ENCODE measurements at regions not wholly inside any gene's neighbourhood (a gene's known extent, or its start where the extent isn't known, plus 50 kb on each side); places are given as distances from the start of the nearest gene placed in this dataset.

DNA sequence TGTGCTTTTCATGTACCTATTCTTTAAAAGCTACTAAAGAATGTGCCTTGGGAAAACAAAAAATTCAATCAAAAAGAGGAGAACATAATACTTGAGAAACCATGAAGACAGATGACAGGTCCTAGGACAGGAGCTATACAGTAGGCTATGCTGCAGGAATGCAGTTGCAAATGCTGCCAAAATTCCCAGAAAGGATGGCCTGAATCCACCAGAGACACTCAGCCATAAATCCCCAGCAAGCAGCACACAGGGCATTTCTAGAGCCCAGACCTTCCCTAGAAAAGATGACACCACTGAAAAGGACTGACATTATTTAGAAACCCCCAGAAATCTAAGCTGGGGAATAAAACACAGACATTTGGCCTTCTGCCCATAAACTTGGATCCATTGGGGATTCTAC, 237.3 kb downstream of the C7orf25 start:
- H3K4me3 ChIP-seq (replicated peaks; ENCODE audit: low read depth, low read length): no peak overlapping the region
- TF ChIP-seq, protein P1, sequence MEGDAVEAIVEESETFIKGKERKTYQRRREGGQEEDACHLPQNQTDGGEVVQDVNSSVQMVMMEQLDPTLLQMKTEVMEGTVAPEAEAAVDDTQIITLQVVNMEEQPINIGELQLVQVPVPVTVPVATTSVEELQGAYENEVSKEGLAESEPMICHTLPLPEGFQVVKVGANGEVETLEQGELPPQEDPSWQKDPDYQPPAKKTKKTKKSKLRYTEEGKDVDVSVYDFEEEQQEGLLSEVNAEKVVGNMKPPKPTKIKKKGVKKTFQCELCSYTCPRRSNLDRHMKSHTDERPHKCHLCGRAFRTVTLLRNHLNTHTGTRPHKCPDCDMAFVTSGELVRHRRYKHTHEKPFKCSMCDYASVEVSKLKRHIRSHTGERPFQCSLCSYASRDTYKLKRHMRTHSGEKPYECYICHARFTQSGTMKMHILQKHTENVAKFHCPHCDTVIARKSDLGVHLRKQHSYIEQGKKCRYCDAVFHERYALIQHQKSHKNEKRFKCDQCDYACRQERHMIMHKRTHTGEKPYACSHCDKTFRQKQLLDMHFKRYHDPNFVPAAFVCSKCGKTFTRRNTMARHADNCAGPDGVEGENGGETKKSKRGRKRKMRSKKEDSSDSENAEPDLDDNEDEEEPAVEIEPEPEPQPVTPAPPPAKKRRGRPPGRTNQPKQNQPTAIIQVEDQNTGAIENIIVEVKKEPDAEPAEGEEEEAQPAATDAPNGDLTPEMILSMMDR (IDR thresholded peaks at IDR 0.05; ENCODE audit: low read depth, low read length, missing control alignments): no peak
- DNase-seq (ENCODE audit: extremely low read depth, low read depth): no peak

DNA sequence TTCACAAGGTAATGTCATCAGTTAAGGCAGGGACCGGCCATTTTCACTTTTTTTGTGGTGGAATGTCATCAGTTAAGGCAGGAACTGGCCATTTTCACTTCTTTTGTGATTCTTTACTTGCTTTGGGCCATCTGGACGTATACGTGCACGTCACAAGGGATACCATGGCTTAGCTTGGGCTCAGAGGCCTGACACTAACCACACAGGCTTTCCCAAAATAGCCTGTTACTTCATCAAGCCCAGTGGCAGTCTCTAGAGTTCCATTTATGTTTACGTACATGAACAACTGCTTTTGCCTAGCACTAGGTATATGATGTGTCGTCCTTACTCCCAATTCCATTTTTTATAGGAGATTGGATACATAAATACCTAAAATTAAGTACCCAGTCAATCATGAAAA, 237.9 kb downstream of the C7orf25 start:
- TF ChIP-seq, protein P1 (IDR thresholded peaks at IDR 0.05; ENCODE audit: low read depth, low read length, missing control alignments): no peak
- H3K4me3 ChIP-seq (replicated peaks; ENCODE audit: low read depth, low read length): no peak overlapping the region
- DNase-seq (ENCODE audit: extremely low read depth, low read depth): no peak

DNA sequence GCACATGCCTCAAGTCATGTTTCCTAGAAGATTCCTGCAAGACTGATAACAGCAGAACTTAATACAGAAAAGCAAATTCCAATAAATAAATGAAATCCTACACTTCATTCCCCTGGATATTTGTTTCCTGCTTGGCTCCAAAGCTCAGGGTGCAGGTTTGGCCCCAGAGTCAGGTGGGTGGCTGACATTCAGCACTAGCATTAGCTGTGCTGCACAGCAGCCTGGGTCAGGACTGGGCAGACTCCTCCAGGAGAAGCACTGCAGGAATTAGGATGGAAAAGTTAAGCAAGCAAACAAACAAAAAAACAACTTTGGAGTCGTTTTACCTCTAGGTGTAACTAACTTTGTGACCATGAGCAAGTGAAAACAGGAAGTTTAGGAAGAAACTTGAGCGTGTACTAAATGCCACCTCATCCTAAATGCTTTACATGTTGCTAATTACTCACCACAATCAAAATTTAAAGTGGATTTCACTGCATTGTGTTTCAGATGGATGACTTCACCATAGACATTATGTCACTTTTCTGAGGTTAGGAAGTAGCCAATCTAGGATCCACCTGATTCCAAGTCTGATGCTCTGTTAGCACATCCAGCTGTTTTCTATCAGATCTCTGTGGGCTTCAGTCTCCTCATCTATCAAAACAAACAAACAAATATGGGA, 239.4 kb downstream of the C7orf25 start:
- H3K4me3 ChIP-seq (replicated peaks; ENCODE audit: low read depth, low read length): no peak overlapping the region
- no peak for DNase-seq (ENCODE audit: extremely low read depth, low read depth)
- TF ChIP-seq, protein P1 (IDR thresholded peaks at IDR 0.05; ENCODE audit: low read depth, low read length, missing control alignments): no peak

DNA sequence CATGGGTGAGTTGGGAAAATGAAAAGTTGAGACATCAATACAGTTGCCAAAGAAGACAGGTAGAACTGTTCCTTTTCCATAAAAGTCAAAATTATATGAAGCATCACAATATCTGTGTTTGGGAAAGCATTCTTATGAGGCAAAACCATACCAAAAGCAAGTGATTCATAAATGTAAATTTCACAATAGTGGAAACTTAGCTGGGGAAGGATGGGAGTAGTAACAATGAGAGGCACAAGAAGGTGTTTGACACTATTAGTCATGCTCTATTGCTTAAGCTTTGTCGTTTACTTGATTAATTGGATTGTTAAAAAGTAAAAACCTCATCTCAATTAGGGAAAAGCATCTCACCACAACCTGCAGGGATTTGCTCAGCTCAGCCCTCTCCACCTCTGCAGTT, 240.2 kb downstream of the C7orf25 start:
- TF ChIP-seq, protein P1 (IDR thresholded peaks at IDR 0.05; ENCODE audit: low read depth, low read length, missing control alignments): no peak
- no peak for DNase-seq (ENCODE audit: extremely low read depth, low read depth)
- H3K4me3 ChIP-seq (replicated peaks; ENCODE audit: low read depth, low read length): no peak overlapping the region

DNA sequence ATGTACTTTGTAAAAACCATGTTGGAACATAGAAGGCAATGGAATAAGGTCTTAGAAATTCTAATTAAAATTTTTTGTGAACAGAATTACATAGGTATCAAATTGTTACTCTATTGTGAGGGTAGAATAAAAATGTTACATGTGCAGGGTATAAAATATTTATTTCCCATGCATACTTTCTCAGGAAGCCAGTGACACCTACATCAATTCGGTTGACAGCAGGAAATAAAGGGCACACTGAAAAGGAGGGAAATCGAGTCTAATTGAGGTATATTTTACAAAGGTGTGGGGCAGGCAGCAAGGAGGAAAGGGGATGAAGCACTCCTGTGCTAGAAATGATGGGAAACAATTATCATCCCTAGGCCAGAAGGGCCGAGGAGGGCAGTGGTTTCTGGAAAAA, 244.9 kb downstream of the C7orf25 start:
- TF ChIP-seq, protein P1 (IDR thresholded peaks at IDR 0.05; ENCODE audit: low read depth, low read length, missing control alignments): no peak
- no peak for DNase-seq (ENCODE audit: extremely low read depth, low read depth)

DNA sequence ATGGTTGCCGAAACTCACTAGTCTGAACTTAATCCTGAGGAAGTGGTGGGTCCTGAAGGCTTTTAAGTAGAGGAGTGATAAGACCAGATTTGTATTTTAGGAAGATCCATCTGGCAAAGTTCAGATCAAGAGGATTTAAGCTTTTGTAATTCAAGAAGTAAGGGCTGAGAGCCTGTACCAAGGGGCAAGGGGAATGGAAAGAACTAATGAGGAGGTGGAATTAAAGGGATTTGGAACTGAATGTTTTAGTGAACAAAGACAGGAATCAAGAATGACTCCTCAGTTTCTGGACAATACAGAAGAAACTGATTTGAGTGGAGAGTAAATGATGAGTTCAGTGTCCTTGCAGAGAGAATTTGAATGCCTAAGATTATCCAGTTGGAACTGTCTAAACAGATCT, 249.0 kb downstream of the C7orf25 start:
- TF ChIP-seq, protein P1 (IDR thresholded peaks at IDR 0.05; ENCODE audit: low read depth, low read length, missing control alignments): no peak
- DNase-seq (ENCODE audit: extremely low read depth, low read depth): no peak
- no peak overlapping the region for H3K4me3 ChIP-seq (replicated peaks; ENCODE audit: low read depth, low read length)

More for the DNA sequence above, 244.9 kb downstream of the C7orf25 start:
- H3K4me3 ChIP-seq (replicated peaks; ENCODE audit: low read depth, low read length): no peak overlapping the region

DNA sequence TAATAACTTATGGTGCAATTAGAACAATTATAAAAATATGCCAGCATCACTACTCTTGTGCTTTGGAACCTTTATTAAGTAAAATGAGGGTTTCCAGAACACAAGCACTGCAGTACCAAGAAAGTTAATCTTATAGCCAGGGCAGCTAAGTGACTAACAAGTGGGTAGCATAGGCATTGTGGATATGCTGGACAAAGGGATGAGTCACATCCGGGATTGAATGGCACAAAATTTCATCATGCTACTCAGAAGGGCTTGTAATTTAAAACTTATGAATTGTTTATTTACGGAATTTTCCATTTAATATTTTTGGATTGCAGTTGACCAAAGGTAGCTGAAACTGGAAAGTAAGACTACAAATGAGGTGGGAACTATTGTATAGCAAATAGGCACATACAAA, 250.6 kb downstream of the C7orf25 start:
- no peak for DNase-seq (ENCODE audit: extremely low read depth, low read depth)
- H3K4me3 ChIP-seq (replicated peaks; ENCODE audit: low read depth, low read length): no peak overlapping the region
- TF ChIP-seq, protein P1 (IDR thresholded peaks at IDR 0.05; ENCODE audit: low read depth, low read length, missing control alignments): no peak
